ENCODE measurements at regions not wholly inside any gene's neighbourhood (a gene's known extent, or its start where the extent isn't known, plus 50 kb on each side); places are given as distances from the start of the nearest gene placed in this dataset.

GRCh38 chr2:4895371-4895770 lies 796.8 kb upstream of the SOX11 start:
- no peaks in the 10 kb centered on the region for H3K9me3 ChIP-seq (ENCODE audit: insufficient read depth, low read length)
- TF ChIP-seq ZNF274 (IDR thresholded peaks at IDR 0.05; ENCODE audit: low read depth, low read length), result no peak
- no peak for TF ChIP-seq YY1 (IDR thresholded peaks at IDR 0.05; ENCODE audit: insufficient read depth, insufficient read length)
- TF ChIP-seq SUZ12 (IDR thresholded peaks at IDR 0.05; ENCODE audit: extremely low read depth, insufficient read depth, insufficient read length), result no peak
- no peak overlapping the region for H3K4me3 ChIP-seq (ENCODE audit: insufficient read length, low read depth)
- no peak for DNase-seq (ENCODE audit: low read depth, low spot score)
- H3K27me3 ChIP-seq (ENCODE audit: insufficient read depth, insufficient read length), result no peaks in the 10 kb centered on the region
- no peaks in the 10 kb centered on the region for H3K4me1 ChIP-seq (ENCODE audit: insufficient read depth, insufficient read length)
- no peak overlapping the region for H3K9ac ChIP-seq (ENCODE audit: insufficient read length, low read depth)
- H3K36me3 ChIP-seq (ENCODE audit: insufficient read depth, insufficient read length, low read length), result no peaks in the 10 kb centered on the region

GRCh38 chr2:4898706-4899105 lies 793.5 kb upstream of the SOX11 start:
- TF ChIP-seq ZNF274 (IDR thresholded peaks at IDR 0.05; ENCODE audit: low read depth, low read length) (no peak), YY1 (IDR thresholded peaks at IDR 0.05; ENCODE audit: insufficient read depth, insufficient read length) (no peak), SUZ12 (IDR thresholded peaks at IDR 0.05; ENCODE audit: extremely low read depth, insufficient read depth, insufficient read length) (no peak)
- H3K4me1 ChIP-seq (ENCODE audit: insufficient read depth, insufficient read length), result no peaks in the 10 kb centered on the region
- no peak for DNase-seq (ENCODE audit: low read depth, low spot score)

GRCh38 chr2:4900242-4900641 lies 791.9 kb upstream of the SOX11 start:
- no peaks in the 10 kb centered on the region for H3K9me3 ChIP-seq (ENCODE audit: insufficient read depth, low read length)
- H3K4me1 ChIP-seq (ENCODE audit: insufficient read depth, insufficient read length), result no peaks in the 10 kb centered on the region
- no peaks in the 10 kb centered on the region for H3K27me3 ChIP-seq (ENCODE audit: insufficient read depth, insufficient read length)
- no peaks in the 10 kb centered on the region for H3K36me3 ChIP-seq (ENCODE audit: insufficient read depth, insufficient read length, low read length)
- TF ChIP-seq SUZ12 (IDR thresholded peaks at IDR 0.05; ENCODE audit: extremely low read depth, insufficient read depth, insufficient read length) (no peak), ZNF274 (IDR thresholded peaks at IDR 0.05; ENCODE audit: low read depth, low read length) (no peak), YY1 (IDR thresholded peaks at IDR 0.05; ENCODE audit: insufficient read depth, insufficient read length) (no peak)
- no peak overlapping the region for H3K4me3 ChIP-seq (ENCODE audit: insufficient read length, low read depth)
- DNase-seq (ENCODE audit: low read depth, low spot score), result no peak
- no peak overlapping the region for H3K9ac ChIP-seq (ENCODE audit: insufficient read length, low read depth)

More at GRCh38 chr2:4898706-4899105, 793.5 kb upstream of the SOX11 start:
- no peaks in the 10 kb centered on the region for H3K9me3 ChIP-seq (ENCODE audit: insufficient read depth, low read length)
- no peaks in the 10 kb centered on the region for H3K36me3 ChIP-seq (ENCODE audit: insufficient read depth, insufficient read length, low read length)
- H3K27me3 ChIP-seq (ENCODE audit: insufficient read depth, insufficient read length), result no peaks in the 10 kb centered on the region
- no peak overlapping the region for H3K9ac ChIP-seq (ENCODE audit: insufficient read length, low read depth)
- H3K4me3 ChIP-seq (ENCODE audit: insufficient read length, low read depth), result no peak overlapping the region

- H3K4me1 ChIP-seq (ENCODE audit: insufficient read depth, insufficient read length), result no peaks in the 10 kb centered on the region
- H3K4me3 ChIP-seq (ENCODE audit: insufficient read length, low read depth), result no peak overlapping the region
- no peak overlapping the region for H3K9ac ChIP-seq (ENCODE audit: insufficient read length, low read depth)
- TF ChIP-seq SUZ12 (IDR thresholded peaks at IDR 0.05; ENCODE audit: extremely low read depth, insufficient read depth, insufficient read length) (no peak), ZNF274 (IDR thresholded peaks at IDR 0.05; ENCODE audit: low read depth, low read length) (no peak), YY1 (IDR thresholded peaks at IDR 0.05; ENCODE audit: insufficient read depth, insufficient read length) (no peak)
- H3K27me3 ChIP-seq (ENCODE audit: insufficient read depth, insufficient read length), result no peaks in the 10 kb centered on the region
- H3K36me3 ChIP-seq (ENCODE audit: insufficient read depth, insufficient read length, low read length), result no peaks in the 10 kb centered on the region
- no peak for DNase-seq (ENCODE audit: low read depth, low spot score)
- H3K9me3 ChIP-seq (ENCODE audit: insufficient read depth, low read length), result no peaks in the 10 kb centered on the region
These were observed 791.1 kb upstream of the SOX11 start for GRCh38 chr2:4900861-4901770.

GRCh38 chr2:4903656-4904348 lies 788.4 kb upstream of the SOX11 start:
- no peak for DNase-seq (ENCODE audit: low read depth, low spot score)
- H3K9ac ChIP-seq (ENCODE audit: insufficient read length, low read depth), result no peak overlapping the region
- H3K4me3 ChIP-seq (ENCODE audit: insufficient read length, low read depth), result no peak overlapping the region
- no peaks in the 10 kb centered on the region for H3K27me3 ChIP-seq (ENCODE audit: insufficient read depth, insufficient read length)
- no peaks in the 10 kb centered on the region for H3K4me1 ChIP-seq (ENCODE audit: insufficient read depth, insufficient read length)
- TF ChIP-seq SUZ12 (IDR thresholded peaks at IDR 0.05; ENCODE audit: extremely low read depth, insufficient read depth, insufficient read length) (no peak), YY1 (IDR thresholded peaks at IDR 0.05; ENCODE audit: insufficient read depth, insufficient read length) (no peak), ZNF274 (IDR thresholded peaks at IDR 0.05; ENCODE audit: low read depth, low read length) (no peak)
- H3K9me3 ChIP-seq (ENCODE audit: insufficient read depth, low read length), result no peaks in the 10 kb centered on the region
- no peaks in the 10 kb centered on the region for H3K36me3 ChIP-seq (ENCODE audit: insufficient read depth, insufficient read length, low read length)

- no peaks in the 10 kb centered on the region for H3K36me3 ChIP-seq (ENCODE audit: insufficient read depth, insufficient read length, low read length)
- H3K9ac ChIP-seq (ENCODE audit: insufficient read length, low read depth), result no peak overlapping the region
- no peaks in the 10 kb centered on the region for H3K9me3 ChIP-seq (ENCODE audit: insufficient read depth, low read length)
- H3K27me3 ChIP-seq (ENCODE audit: insufficient read depth, insufficient read length), result no peaks in the 10 kb centered on the region
- no peak overlapping the region for H3K4me3 ChIP-seq (ENCODE audit: insufficient read length, low read depth)
- TF ChIP-seq ZNF274 (IDR thresholded peaks at IDR 0.05; ENCODE audit: low read depth, low read length), result no peak
- TF ChIP-seq SUZ12 (IDR thresholded peaks at IDR 0.05; ENCODE audit: extremely low read depth, insufficient read depth, insufficient read length), result no peak
- no peak for TF ChIP-seq YY1 (IDR thresholded peaks at IDR 0.05; ENCODE audit: insufficient read depth, insufficient read length)
- DNase-seq (ENCODE audit: low read depth, low spot score), result no peak
- no peaks in the 10 kb centered on the region for H3K4me1 ChIP-seq (ENCODE audit: insufficient read depth, insufficient read length)
These were observed 783.7 kb upstream of the SOX11 start for GRCh38 chr2:4908461-4908860.
